ENCODE measurements at regions not wholly inside any gene's neighbourhood (a gene's known extent, or its start where the extent isn't known, plus 50 kb on each side); places are given as distances from the start of the nearest gene placed in this dataset.

DNA sequence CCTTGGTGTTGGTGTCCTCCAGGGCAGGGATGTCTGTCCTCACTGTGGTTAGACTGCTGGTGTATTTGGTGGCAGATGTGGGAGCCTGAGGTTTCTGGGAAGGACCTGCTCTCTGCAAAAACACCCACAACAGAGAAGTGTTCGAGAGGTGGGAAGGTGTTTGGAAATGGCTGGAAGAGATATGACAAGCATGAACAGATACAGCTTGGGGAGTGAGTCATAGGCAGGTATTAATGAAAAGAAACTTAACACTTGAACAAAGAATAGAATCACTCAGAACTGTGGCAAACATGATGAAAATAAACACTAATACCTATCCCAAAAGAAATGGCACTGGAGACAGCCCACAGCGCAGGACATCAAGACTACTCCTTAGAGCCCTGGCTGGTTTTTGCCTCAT, 192.4 kb upstream of the RORA start:
- no peak overlapping the region for H3K9ac ChIP-seq (ENCODE audit: low read depth, low read length)
- no TSS peak for BruUV-seq (replicated peaks)
- WGBS, 2 experiments (ENCODE audit: extremely low coverage in 2 of 2, insufficient read length in 1 of 2): no CpG with 5 or more reads among the region's 2 CpGs
- in situ Hi-C loops (cut with MboI; ENCODE audit: low sequenced_read_pairs) (no loop called here), dilution Hi-C loops (cut with HindIII; ENCODE audit: low sequenced_read_pairs, unreplicated experiment) (no loop called here), intact Hi-C loops (cut with micrococcal nuclease) (no loop called here)
- no peak overlapping the region for H2BK120ac ChIP-seq (ENCODE audit: low read depth, low read length)
- no peak overlapping the region for H3K27ac ChIP-seq (ENCODE audit: insufficient read depth, low read length)
- no peaks in the 10 kb centered on the region for H3K9me3 ChIP-seq (ENCODE audit: control insufficient read depth, insufficient read depth, low read length)
- no peaks in the 10 kb centered on the region for H4K20me1 ChIP-seq (ENCODE audit: insufficient read depth, low read length)
- ATAC-seq (ENCODE audit: low read depth) (no peak), DNase-seq (no peak)
- no peak overlapping the region for H4K8ac ChIP-seq (ENCODE audit: low read depth in 2 of 2, low read length in 2 of 2)
- H3K56ac ChIP-seq (ENCODE audit: extremely low read depth, insufficient read depth, low read length): no peak overlapping the region
- no peak overlapping the region for H2BK20ac ChIP-seq (ENCODE audit: low read depth, low read length)
- H4K91ac ChIP-seq (ENCODE audit: insufficient read depth, low read depth, low read length): no peak overlapping the region
- no peak overlapping the region for H3K23ac ChIP-seq (ENCODE audit: low read depth, low read length)
- H3K27me3 ChIP-seq (ENCODE audit: control insufficient read depth, insufficient read depth, low read length): no peaks in the 10 kb centered on the region
- ChIA-PET POLR2A (ENCODE audit: unreplicated experiment) (no interaction called here), CTCF (no interaction called here)
- TF ChIP-seq, protein P1, sequence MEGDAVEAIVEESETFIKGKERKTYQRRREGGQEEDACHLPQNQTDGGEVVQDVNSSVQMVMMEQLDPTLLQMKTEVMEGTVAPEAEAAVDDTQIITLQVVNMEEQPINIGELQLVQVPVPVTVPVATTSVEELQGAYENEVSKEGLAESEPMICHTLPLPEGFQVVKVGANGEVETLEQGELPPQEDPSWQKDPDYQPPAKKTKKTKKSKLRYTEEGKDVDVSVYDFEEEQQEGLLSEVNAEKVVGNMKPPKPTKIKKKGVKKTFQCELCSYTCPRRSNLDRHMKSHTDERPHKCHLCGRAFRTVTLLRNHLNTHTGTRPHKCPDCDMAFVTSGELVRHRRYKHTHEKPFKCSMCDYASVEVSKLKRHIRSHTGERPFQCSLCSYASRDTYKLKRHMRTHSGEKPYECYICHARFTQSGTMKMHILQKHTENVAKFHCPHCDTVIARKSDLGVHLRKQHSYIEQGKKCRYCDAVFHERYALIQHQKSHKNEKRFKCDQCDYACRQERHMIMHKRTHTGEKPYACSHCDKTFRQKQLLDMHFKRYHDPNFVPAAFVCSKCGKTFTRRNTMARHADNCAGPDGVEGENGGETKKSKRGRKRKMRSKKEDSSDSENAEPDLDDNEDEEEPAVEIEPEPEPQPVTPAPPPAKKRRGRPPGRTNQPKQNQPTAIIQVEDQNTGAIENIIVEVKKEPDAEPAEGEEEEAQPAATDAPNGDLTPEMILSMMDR (conservative IDR thresholded peaks at IDR 0.05; ENCODE audit: low read depth, low read length): no peak
- TF ChIP-seq, protein P2, sequence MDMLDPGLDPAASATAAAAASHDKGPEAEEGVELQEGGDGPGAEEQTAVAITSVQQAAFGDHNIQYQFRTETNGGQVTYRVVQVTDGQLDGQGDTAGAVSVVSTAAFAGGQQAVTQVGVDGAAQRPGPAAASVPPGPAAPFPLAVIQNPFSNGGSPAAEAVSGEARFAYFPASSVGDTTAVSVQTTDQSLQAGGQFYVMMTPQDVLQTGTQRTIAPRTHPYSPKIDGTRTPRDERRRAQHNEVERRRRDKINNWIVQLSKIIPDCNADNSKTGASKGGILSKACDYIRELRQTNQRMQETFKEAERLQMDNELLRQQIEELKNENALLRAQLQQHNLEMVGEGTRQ (IDR thresholded peaks at IDR 0.05; ENCODE audit: low read depth, low read length): no peak
- no peaks in the 10 kb centered on the region for H3K36me3 ChIP-seq (ENCODE audit: control insufficient read depth, insufficient read depth, low read length)
- no peak overlapping the region for H2BK5ac ChIP-seq (ENCODE audit: low read depth, low read length, poor library complexity, severe bottlenecking)
- H3K4me3 ChIP-seq (ENCODE audit: insufficient read depth, low read depth, low read length): no peak overlapping the region
- no peak overlapping the region for H2BK15ac ChIP-seq (ENCODE audit: low read depth, low read length)
- H3K4me1 ChIP-seq (ENCODE audit: control insufficient read depth, insufficient read depth, low read length): no peaks in the 10 kb centered on the region
- H3K4me2 ChIP-seq (ENCODE audit: low read depth, low read length): no peak overlapping the region
- no peak overlapping the region for H4K5ac ChIP-seq (ENCODE audit: low read depth, low read length)
- H3K4ac ChIP-seq (ENCODE audit: low read depth, low read length): no peak overlapping the region
- H2AK5ac ChIP-seq (ENCODE audit: low read depth, low read length): no peak overlapping the region
- H3K18ac ChIP-seq (ENCODE audit: low read depth, low read length): no peak overlapping the region
- H2AK9ac ChIP-seq (replicated peaks; ENCODE audit: low read depth, low read length, poor library complexity): no peak overlapping the region
- no peaks in the 10 kb centered on the region for H3K79me1 ChIP-seq (ENCODE audit: low read depth in 1 of 2, low read length in 2 of 2)
- no peaks in the 10 kb centered on the region for H3K9me1 ChIP-seq (ENCODE audit: insufficient read depth, low read length)
- no peak overlapping the region for H3K14ac ChIP-seq (replicated peaks; ENCODE audit: low read depth, low read length)
- H2AFZ ChIP-seq (replicated peaks; ENCODE audit: low read length, poor library complexity): no peak overlapping the region
